T-cell (primary cell): ENCODE measurements at regions not wholly inside any gene's neighbourhood (a gene's known extent, or its start where the extent isn't known, plus 50 kb on each side); places are given as distances from the start of the nearest gene placed in this dataset.

Experiments used
- ATAC-seq, 4 experiments: fragments of 200-7000 bp in 3 of 4; fragments of 150-1000 bp in 1 of 4; cut with Tn5 transposase; replicated peaks in 1 of 4; 1 replicate in 3 of 4; 2 replicates in 1 of 4; pipeline ENCODE4 v1.10.0; 2021; ENCODE audit warnings: moderate library complexity in 3 of 4, mild to moderate bottlenecking in 2 of 4, moderate number of reproducible peaks in 1 of 4
- CTCF ChIA-PET, 2 donors: fragments of 300-600 bp; sonication (Branson Sonifier 250); formaldehyde crosslinking; loops; one replicate each; lab custom pipeline; 2022; ENCODE audit warnings: antibody characterized with exemption in 2 of 2; lab: Charles Lee
- POLR2A ChIA-PET, 2 donors: fragments of 300-600 bp; sonication (Branson Sonifier 250); formaldehyde crosslinking; loops; one replicate each; lab custom pipeline; 2022; ENCODE audit warnings: antibody characterized with exemption in 2 of 2; lab: Charles Lee
- DNase-seq, 35 experiments: peaks; one replicate each; pipeline versions ENCODE4 v3.0.0 to v3.0.0-alpha.2; 2013 to 2023
- H3K27ac ChIP-seq: one replicate; pipeline ENCODE4 v1.5.1; 2013; ENCODE audit warnings: low read length
- H3K27me3 ChIP-seq, 2 experiments: replicated peaks in 1 of 2; 1 replicate in 1 of 2; 2 replicates in 1 of 2; pipeline versions ENCODE4 v1.6.1 to v1.7.0; 2013; ENCODE audit warnings: low read length in 1 of 2, mixed read lengths in 1 of 2; ENCODE audit not compliant: control insufficient read depth in 2 of 2, insufficient read depth in 2 of 2; ENCODE audit errors: extremely low read depth in 1 of 2
- H3K36me3 ChIP-seq, 2 donors: 1 replicate in 1 of 2; 2 replicates in 1 of 2; pipeline versions ENCODE4 v1.6.1 to v1.7.0; 2013; ENCODE audit warnings: low read length in 1 of 2; ENCODE audit not compliant: control insufficient read depth in 2 of 2, insufficient read depth in 1 of 2; ENCODE audit errors: extremely low read depth in 1 of 2
- H3K4me1 ChIP-seq, 2 experiments: 1 replicate in 1 of 2; 2 replicates in 1 of 2; pipeline versions ENCODE4 v1.6.1 to v1.7.0; 2013; ENCODE audit warnings: low read length in 2 of 2, mixed read lengths in 1 of 2; ENCODE audit not compliant: insufficient read depth in 2 of 2, control insufficient read depth in 1 of 2; ENCODE audit errors: extremely low read depth in 1 of 2
- H3K4me3 ChIP-seq, 2 donors: 1 replicate in 1 of 2; 2 replicates in 1 of 2; pipeline versions ENCODE4 v1.5.1 to v1.7.0; 2013; ENCODE audit warnings: mild to moderate bottlenecking in 2 of 2, low read length in 1 of 2, moderate library complexity in 1 of 2; ENCODE audit not compliant: control insufficient read depth in 1 of 2; ENCODE audit errors: extremely low read depth in 1 of 2
- H3K9me3 ChIP-seq: 2 replicates; pipeline ENCODE4 v1.7.0; 2013
- H3K27ac Mint-ChIP-seq, 2 donors: one replicate each; pipeline ENCODE4 v1.8.0; 2020 to 2021; ENCODE audit warnings: mild to moderate bottlenecking in 2 of 2, mixed read lengths in 2 of 2
- H3K27me3 Mint-ChIP-seq, 2 donors: one replicate each; pipeline ENCODE4 v1.8.0; 2021 to 2022; ENCODE audit warnings: mixed read lengths in 2 of 2
- H3K36me3 Mint-ChIP-seq: one replicate; pipeline ENCODE4 v1.8.0; 2021; ENCODE audit warnings: mixed read lengths
- H3K4me1 Mint-ChIP-seq, 3 donors: one replicate each; pipeline ENCODE4 v1.8.0; 2020 to 2022; ENCODE audit warnings: mixed read lengths in 3 of 3, mild to moderate bottlenecking in 1 of 3
- H3K4me3 Mint-ChIP-seq, 3 donors: one replicate each; pipeline ENCODE4 v1.8.0; 2020 to 2022; ENCODE audit warnings: mild to moderate bottlenecking in 3 of 3, mixed read lengths in 3 of 3, moderate library complexity in 3 of 3
- H3K9me3 Mint-ChIP-seq, 3 donors: one replicate each; pipeline ENCODE4 v1.8.0; 2020 to 2022; ENCODE audit warnings: mixed read lengths in 3 of 3
- whole genome bisulfite sequencing: methylation state at CpG from one replicate; pipeline ENCODE4 v1.1.5; 2013; ENCODE audit warnings: missing lambda C conversion rate; ENCODE audit not compliant: insufficient coverage; 5-methylcytosine and 5-hydroxymethylcytosine counted together

DNA sequence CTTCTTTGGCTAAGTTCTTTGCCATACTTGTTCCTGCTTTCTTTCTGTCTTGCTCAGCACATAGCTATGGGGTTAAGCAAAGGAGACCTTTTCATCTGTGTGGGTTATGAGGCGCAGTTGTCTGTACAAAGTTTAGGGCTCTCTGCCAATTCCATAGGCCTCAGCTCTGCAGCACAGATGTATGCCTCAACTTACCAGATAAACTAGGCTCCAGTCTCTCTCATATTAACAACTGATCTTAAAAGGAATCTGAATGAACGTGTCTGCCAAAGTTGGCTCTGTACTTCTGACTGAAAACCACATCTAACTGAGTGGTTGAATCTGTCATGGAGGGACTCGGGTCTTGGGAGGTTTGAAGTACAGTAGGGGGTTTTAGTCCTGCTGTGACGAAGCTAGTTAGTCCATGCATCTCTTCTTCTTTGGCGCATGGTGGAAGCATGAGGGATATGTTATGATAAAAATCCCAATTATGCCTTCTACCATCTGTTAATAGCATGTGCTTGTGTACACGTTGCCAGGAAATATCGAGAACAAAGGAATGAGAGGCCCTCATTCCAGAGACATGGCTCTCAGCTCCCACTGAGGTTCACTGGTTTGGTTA, 114.6 kb upstream of the TSC22D2 start:
- no peak for DNase-seq
- H3K4me1 ChIP-seq, result no peaks in the 10 kb centered on the region
- Mint-ChIP-seq H3K4me1 (no peaks in the 10 kb centered on the region), H3K36me3 (no peaks in the 10 kb centered on the region), H3K4me3 (no peak overlapping the region), H3K9me3 (no peaks in the 10 kb centered on the region), H3K27ac (no peak overlapping the region), H3K27me3 (peaks cover 19% of the 10 kb centered on the region in 2 donors)
- no CpG with 5 or more reads among the region's 7 CpGs for WGBS
- CTCF ChIA-PET, result no interaction called here
- H3K27ac ChIP-seq, result no peak overlapping the region
- H3K4me3 ChIP-seq, result no peak overlapping the region
- no peaks in the 10 kb centered on the region for H3K9me3 ChIP-seq
- no peaks in the 10 kb centered on the region for H3K27me3 ChIP-seq
- no peaks in the 10 kb centered on the region for H3K36me3 ChIP-seq
- POLR2A ChIA-PET, result interaction anchor here in 1 of 2 donors (0.5 kb wide), 1 partner anchor 1488 kb away, joined by 4 read pairs; no protein-coding TSS in a partner anchor
- ATAC-seq, result no peak

DNA sequence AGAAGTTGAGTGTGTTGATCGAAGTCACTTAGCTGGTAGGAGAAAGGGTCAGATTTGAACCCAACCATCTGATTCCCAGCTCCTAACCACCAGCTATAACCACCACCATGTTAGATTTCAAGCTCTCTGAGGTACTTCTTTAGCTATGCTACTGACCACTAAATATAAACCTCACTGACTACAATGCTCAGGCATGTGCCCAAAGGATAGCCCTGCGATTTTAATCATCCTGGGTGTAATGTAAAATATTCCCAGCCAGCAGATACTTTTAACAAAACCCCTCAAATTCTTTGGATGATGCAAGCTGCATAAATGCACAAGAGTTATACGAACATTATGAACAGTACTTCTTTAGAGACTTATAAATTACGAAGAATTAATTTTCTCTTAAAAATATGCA, 115.2 kb upstream of the TSC22D2 start:
- Mint-ChIP-seq H3K36me3 (no peaks in the 10 kb centered on the region), H3K4me3 (no peak overlapping the region), H3K27me3 (peaks cover 19% of the 10 kb centered on the region in 2 donors), H3K9me3 (no peaks in the 10 kb centered on the region), H3K4me1 (no peaks in the 10 kb centered on the region), H3K27ac (no peak overlapping the region)
- Histone ChIP-seq H3K9me3 (no peaks in the 10 kb centered on the region), H3K27me3 (no peaks in the 10 kb centered on the region), H3K4me1 (no peaks in the 10 kb centered on the region), H3K36me3 (no peaks in the 10 kb centered on the region), H3K4me3 (no peak overlapping the region), H3K27ac (no peak overlapping the region)
- WGBS, result 63% methylated on average over 1 of the region's 4 CpGs
- POLR2A ChIA-PET, result interaction anchor here in 1 of 2 donors (0.7 kb wide), 1 partner anchor 11 kb away, joined by 3 read pairs; no protein-coding TSS in a partner anchor
- ATAC-seq (no peak), DNase-seq (no peak)
- CTCF ChIA-PET, result interaction anchor here (0.7 kb wide), 2 partner anchors 62 to 356 kb away, joined by 3 to 4 read pairs; no protein-coding TSS in a partner anchor

DNA sequence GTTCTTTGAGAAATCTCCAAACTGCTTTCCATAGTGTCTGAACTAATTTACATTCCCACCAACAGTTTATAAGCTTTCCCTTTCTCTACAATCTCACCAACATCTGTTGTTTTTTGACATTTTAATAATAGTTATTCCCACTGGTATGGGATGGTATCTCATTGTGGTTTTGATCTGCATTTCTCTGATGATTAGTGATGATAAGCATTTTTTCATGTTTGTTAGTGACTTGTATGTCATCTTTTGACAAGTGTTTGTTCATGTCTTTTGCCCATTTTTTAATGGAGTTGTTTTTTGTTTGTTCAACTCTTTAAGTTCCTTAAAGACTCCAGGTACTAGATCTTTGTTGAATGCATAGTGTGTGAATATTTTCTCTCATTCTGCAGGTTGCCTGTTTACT, 116.6 kb upstream of the TSC22D2 start:
- CTCF ChIA-PET, result interaction anchor here in 1 of 2 donors (1.0 to 2.0 kb wide), 2 partner anchors 73 to 204 kb away, joined by 4 to 7 read pairs; no protein-coding TSS in a partner anchor
- Histone ChIP-seq H3K4me1 (no peaks in the 10 kb centered on the region), H3K27ac (no peak overlapping the region), H3K36me3 (no peaks in the 10 kb centered on the region), H3K4me3 (no peak overlapping the region), H3K9me3 (no peaks in the 10 kb centered on the region), H3K27me3 (no peaks in the 10 kb centered on the region)
- DNase-seq, result no peak
- Mint-ChIP-seq H3K27ac (no peak overlapping the region), H3K4me3 (no peak overlapping the region), H3K36me3 (no peaks in the 10 kb centered on the region), H3K4me1 (no peaks in the 10 kb centered on the region), H3K27me3 (peaks cover 19 to 24% of the 10 kb centered on the region in 2 donors), H3K9me3 (no peaks in the 10 kb centered on the region)
- POLR2A ChIA-PET, result no interaction called here
- ATAC-seq, result no peak

DNA sequence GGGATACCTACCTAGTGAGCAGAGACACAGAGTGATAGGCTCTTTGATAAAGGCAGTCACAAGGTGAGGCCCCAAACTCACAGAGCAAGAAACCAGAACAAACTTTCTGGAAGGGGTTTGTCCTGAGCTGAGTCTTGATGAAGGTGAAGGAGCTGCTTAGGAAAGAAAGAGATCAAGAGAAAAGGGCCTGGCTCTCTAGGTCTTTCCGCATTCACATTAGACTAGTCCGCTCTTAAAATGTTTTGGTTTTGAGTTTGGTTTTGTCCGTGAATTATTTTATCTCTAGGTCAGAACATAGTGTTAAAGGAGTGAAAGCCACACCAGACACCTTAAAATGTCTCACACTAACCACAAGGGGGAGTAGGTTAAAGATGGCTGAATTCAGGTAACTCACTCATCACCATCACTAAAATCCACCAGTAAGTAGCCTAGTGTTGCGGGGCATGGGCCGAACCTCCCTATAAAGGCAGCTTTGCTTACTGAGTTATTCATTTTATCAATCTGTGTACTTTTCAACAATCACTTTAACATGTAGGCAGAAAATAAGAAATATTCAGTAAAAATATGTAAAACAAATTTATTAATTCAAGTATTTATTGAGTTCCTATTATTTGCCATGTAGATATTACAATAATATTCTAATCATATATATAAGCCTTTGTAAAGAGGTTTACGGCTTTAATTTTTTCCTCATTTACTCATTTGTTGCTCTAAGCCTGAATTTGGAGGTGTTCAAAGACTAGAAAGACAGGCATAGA, 121.5 kb upstream of the TSC22D2 start:
- no CpG with 5 or more reads among the region's 6 CpGs for whole genome bisulfite sequencing
- peaks cover 10 to 18% of the 10 kb centered on the region in 2 donors for H3K27me3 Mint-ChIP-seq

DNA sequence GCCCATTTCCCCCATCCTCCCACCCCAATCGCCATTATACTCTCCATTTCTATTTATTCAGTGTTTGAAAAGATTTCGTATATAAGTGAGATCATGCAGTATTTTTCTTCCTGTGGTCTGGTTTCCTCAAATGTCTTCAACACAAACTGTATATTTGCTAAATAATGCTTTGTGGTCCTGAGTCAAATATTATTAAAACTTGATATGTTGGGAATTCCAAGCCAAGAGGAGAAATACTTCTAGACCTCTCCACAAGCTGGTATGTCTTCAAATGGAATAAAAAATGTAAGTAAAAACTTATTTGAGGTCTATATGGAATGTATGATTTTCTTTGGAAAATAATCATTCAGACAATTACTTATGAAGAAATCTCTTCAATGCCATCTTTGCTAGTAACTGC, 122.5 kb upstream of the TSC22D2 start:
- Histone ChIP-seq H3K4me1 (no peaks in the 10 kb centered on the region), H3K36me3 (no peaks in the 10 kb centered on the region), H3K27me3 (no peaks in the 10 kb centered on the region), H3K4me3 (no peak overlapping the region), H3K27ac (no peak overlapping the region), H3K9me3 (no peaks in the 10 kb centered on the region)
- ChIA-PET CTCF (interaction anchor here (1.1 to 1.6 kb wide), 4 partner anchors 11 to 210 kb away, joined by 3 to 19 read pairs (median 6); no protein-coding TSS in a partner anchor), POLR2A (no interaction called here)
- Mint-ChIP-seq H3K9me3 (no peaks in the 10 kb centered on the region), H3K4me1 (no peaks in the 10 kb centered on the region), H3K36me3 (no peaks in the 10 kb centered on the region), H3K4me3 (no peak overlapping the region), H3K27ac (no peak overlapping the region), H3K27me3 (peaks cover 6 to 23% of the 10 kb centered on the region in 2 donors)
- ATAC-seq (no peak), DNase-seq (no peak)
- WGBS, result no CpG with 5 or more reads among the region's 2 CpGs

More for the DNA sequence above, 121.5 kb upstream of the TSC22D2 start:
- Mint-ChIP-seq H3K4me1 (no peaks in the 10 kb centered on the region), H3K9me3 (no peaks in the 10 kb centered on the region), H3K27ac (no peak overlapping the region), H3K4me3 (no peak overlapping the region), H3K36me3 (no peaks in the 10 kb centered on the region)
- Histone ChIP-seq H3K4me3 (no peak overlapping the region), H3K36me3 (no peaks in the 10 kb centered on the region), H3K4me1 (no peaks in the 10 kb centered on the region), H3K27ac (no peak overlapping the region), H3K9me3 (no peaks in the 10 kb centered on the region), H3K27me3 (no peaks in the 10 kb centered on the region)
- ATAC-seq, result peak; percentile 68 to 75 (median 72)
- ChIA-PET CTCF (interaction anchor here (1.0 to 1.6 kb wide), 7 partner anchors 10 to 209 kb away, joined by 3 to 19 read pairs (median 4); no protein-coding TSS in a partner anchor), POLR2A (interaction anchor here in 1 of 2 donors (0.5 kb wide), 1 partner anchor 28 kb away, joined by 4 read pairs; no protein-coding TSS in a partner anchor)
- DNase-seq, result peak in 9 of 35 experiments; percentile 0 to 66 (median 3)

DNA sequence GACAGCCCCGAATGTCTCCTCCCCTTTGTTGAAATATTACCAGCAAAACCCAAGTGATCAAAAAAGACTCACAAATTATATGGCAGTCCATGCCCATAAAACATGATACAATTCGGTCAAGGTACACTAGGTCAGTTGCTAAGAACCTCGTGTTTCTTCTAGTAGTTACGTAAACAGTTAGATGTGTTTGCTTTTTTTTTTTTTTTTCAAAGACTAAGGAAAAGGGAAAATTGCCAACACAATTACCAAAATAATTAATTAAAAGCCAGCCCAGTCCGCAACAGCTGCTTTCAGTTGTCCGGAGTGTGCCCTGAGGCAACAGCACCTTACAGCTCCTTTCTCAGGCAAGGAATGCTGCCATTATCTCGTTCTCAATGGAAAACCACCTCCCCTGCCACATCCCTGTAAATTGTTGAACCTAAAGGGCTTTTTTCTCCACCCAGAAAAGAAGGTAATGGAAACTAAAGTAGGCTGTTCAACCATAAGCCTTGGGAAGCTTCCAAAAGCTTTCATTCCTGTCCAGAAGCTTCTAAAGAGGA, 129.2 kb upstream of the TSC22D2 start:
- no peaks in the 10 kb centered on the region for H3K9me3 Mint-ChIP-seq
- DNase-seq (no peak), ATAC-seq (no peak)
- Histone ChIP-seq H3K36me3 (no peaks in the 10 kb centered on the region), H3K4me1 (no peaks in the 10 kb centered on the region), H3K27ac (no peak overlapping the region), H3K9me3 (no peaks in the 10 kb centered on the region), H3K4me3 (no peak overlapping the region), H3K27me3 (peaks cover 0 to 8% of the 10 kb centered on the region in 2 experiments)
- no peaks in the 10 kb centered on the region for H3K4me1 Mint-ChIP-seq
- no peak overlapping the region for H3K4me3 Mint-ChIP-seq
- peaks cover 6 to 30% of the 10 kb centered on the region in 2 donors for H3K27me3 Mint-ChIP-seq
- no CpG with 5 or more reads among the region's 7 CpGs for WGBS
- no peaks in the 10 kb centered on the region for H3K36me3 Mint-ChIP-seq
- H3K27ac Mint-ChIP-seq, result no peak overlapping the region
- CTCF ChIA-PET, result no interaction called here
- POLR2A ChIA-PET, result no interaction called here
